ENCODE measurements at regions not wholly inside any gene's neighbourhood (a gene's known extent, or its start where the extent isn't known, plus 50 kb on each side); places are given as distances from the start of the nearest gene placed in this dataset.

DNA sequence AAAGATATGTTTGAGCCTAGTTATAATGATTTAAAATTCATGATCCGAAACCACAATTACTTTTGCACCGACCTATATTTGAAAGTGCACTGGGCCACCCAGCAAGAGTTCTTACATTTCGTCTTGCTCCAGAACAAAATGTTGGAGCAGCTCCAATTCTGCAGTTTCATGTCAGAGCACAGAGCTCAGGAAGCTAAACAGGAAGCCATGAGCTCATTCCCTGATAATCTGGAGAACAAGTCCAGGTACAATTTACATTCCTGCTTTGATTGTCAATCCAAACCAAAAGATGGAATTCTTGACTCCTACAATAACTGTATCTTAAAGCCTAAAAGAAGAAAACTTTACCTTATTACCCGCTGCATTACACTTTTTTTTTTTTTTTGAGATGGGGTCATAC is 131.8 kb downstream of the KCTD12 start:
- no peak overlapping the region for H2AFZ ChIP-seq (ENCODE audit: control insufficient read depth, low read length)
- H3K9me1 ChIP-seq (ENCODE audit: control insufficient read depth, extremely low read depth, insufficient read depth, low read length): no peaks in the 10 kb centered on the region
- no peaks in the 10 kb centered on the region for H4K20me1 ChIP-seq (ENCODE audit: control insufficient read depth, extremely low read depth, insufficient read depth, low read length)
- H3K4me3 ChIP-seq (ENCODE audit: control insufficient read depth in 2 of 3, extremely low read depth in 1 of 3, insufficient read depth in 2 of 3, low read depth in 1 of 3, low read length in 3 of 3): no peak overlapping the region
- no peaks in the 10 kb centered on the region for H3K79me2 ChIP-seq (ENCODE audit: control insufficient read depth, insufficient read depth, low read length)
- dilution Hi-C loops (cut with MboI; ENCODE audit: extremely low pct_ligation_motif_present, low sequenced_read_pairs): no loop called here
- no peaks in the 10 kb centered on the region for H3K27me3 ChIP-seq (ENCODE audit: control insufficient read depth, extremely low read depth, insufficient read depth, low read length)
- H3K9ac ChIP-seq (ENCODE audit: control insufficient read depth, extremely low read depth, insufficient read depth, low read length): no peak overlapping the region
- H3K4me2 ChIP-seq (ENCODE audit: control insufficient read depth, extremely low read depth, insufficient read depth, low read depth, low read length): no peak overlapping the region
- no peak overlapping the region for H3K27ac ChIP-seq (ENCODE audit: control insufficient read depth, insufficient read depth, low read length)
- FAIRE-seq (no peak), DNase-seq (ENCODE audit: low read depth, low spot score) (no peak)
- H3K4me1 ChIP-seq (ENCODE audit: control insufficient read depth, extremely low read depth, insufficient read depth, low read length): peaks cover 3% of the 10 kb centered on the region
- no peaks in the 10 kb centered on the region for H3K36me3 ChIP-seq (ENCODE audit: control insufficient read depth in 2 of 2, extremely low read depth in 1 of 2, insufficient read depth in 2 of 2, low read length in 2 of 2)
- TF ChIP-seq, protein P1, sequence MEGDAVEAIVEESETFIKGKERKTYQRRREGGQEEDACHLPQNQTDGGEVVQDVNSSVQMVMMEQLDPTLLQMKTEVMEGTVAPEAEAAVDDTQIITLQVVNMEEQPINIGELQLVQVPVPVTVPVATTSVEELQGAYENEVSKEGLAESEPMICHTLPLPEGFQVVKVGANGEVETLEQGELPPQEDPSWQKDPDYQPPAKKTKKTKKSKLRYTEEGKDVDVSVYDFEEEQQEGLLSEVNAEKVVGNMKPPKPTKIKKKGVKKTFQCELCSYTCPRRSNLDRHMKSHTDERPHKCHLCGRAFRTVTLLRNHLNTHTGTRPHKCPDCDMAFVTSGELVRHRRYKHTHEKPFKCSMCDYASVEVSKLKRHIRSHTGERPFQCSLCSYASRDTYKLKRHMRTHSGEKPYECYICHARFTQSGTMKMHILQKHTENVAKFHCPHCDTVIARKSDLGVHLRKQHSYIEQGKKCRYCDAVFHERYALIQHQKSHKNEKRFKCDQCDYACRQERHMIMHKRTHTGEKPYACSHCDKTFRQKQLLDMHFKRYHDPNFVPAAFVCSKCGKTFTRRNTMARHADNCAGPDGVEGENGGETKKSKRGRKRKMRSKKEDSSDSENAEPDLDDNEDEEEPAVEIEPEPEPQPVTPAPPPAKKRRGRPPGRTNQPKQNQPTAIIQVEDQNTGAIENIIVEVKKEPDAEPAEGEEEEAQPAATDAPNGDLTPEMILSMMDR (optimal IDR thresholded peaks at IDR 0.05 in 1 of 3, IDR thresholded peaks at IDR 0.05 in 1 of 3, conservative IDR thresholded peaks at IDR 0.05 in 1 of 3; ENCODE audit: extremely low read depth in 1 of 3, insufficient read depth in 2 of 3, low read length in 3 of 3): no peak
- TF ChIP-seq EZH2 (IDR thresholded peaks at IDR 0.05; ENCODE audit: low read length): no peak
- H3K9me3 ChIP-seq (ENCODE audit: control insufficient read depth, low read depth, low read length): no peaks in the 10 kb centered on the region

DNA sequence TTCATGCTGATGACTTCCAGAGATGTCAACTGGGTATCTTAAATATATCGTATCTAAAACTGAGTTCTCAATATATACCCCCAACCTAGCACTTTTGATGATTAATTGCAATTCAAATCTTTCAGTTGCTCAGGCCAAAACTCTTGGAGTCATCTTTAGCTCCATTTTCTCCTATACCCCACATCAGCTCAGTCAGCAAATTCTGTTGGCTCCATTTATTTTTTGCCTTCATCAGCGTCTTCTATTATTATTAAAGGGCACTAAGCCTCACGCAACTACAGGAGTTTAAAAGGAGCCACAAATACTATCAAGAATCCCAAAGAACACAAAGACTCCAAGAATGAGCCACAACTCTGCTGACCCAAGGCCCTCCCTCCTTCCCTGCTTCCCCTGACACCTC is 134.9 kb downstream of the KCTD12 start:
- no peak overlapping the region for H3K4me3 ChIP-seq (ENCODE audit: control insufficient read depth in 2 of 3, extremely low read depth in 1 of 3, insufficient read depth in 2 of 3, low read depth in 1 of 3, low read length in 3 of 3)
- H3K4me2 ChIP-seq (ENCODE audit: control insufficient read depth, extremely low read depth, insufficient read depth, low read depth, low read length): no peak overlapping the region
- no peak for FAIRE-seq
- TF ChIP-seq EZH2 (IDR thresholded peaks at IDR 0.05; ENCODE audit: low read length): no peak
- TF ChIP-seq, protein P1 (optimal IDR thresholded peaks at IDR 0.05 in 1 of 3, IDR thresholded peaks at IDR 0.05 in 1 of 3, conservative IDR thresholded peaks at IDR 0.05 in 1 of 3; ENCODE audit: extremely low read depth in 1 of 3, insufficient read depth in 2 of 3, low read length in 3 of 3): no peak
- DNase-seq (ENCODE audit: low read depth, low spot score): no peak
- no peak overlapping the region for H3K27ac ChIP-seq (ENCODE audit: control insufficient read depth, insufficient read depth, low read length)
- H3K79me2 ChIP-seq (ENCODE audit: control insufficient read depth, insufficient read depth, low read length): no peaks in the 10 kb centered on the region
- H3K4me1 ChIP-seq (ENCODE audit: control insufficient read depth, extremely low read depth, insufficient read depth, low read length): peaks cover 3% of the 10 kb centered on the region
- no peaks in the 10 kb centered on the region for H3K9me3 ChIP-seq (ENCODE audit: control insufficient read depth, low read depth, low read length)
- no peak overlapping the region for H3K9ac ChIP-seq (ENCODE audit: control insufficient read depth, extremely low read depth, insufficient read depth, low read length)
- no peaks in the 10 kb centered on the region for H4K20me1 ChIP-seq (ENCODE audit: control insufficient read depth, extremely low read depth, insufficient read depth, low read length)
- no peaks in the 10 kb centered on the region for H3K36me3 ChIP-seq (ENCODE audit: control insufficient read depth in 2 of 2, extremely low read depth in 1 of 2, insufficient read depth in 2 of 2, low read length in 2 of 2)
- H3K27me3 ChIP-seq (ENCODE audit: control insufficient read depth, extremely low read depth, insufficient read depth, low read length): no peaks in the 10 kb centered on the region
- dilution Hi-C loops (cut with MboI; ENCODE audit: extremely low pct_ligation_motif_present, low sequenced_read_pairs): no loop called here
- no peak overlapping the region for H2AFZ ChIP-seq (ENCODE audit: control insufficient read depth, low read length)
- no peaks in the 10 kb centered on the region for H3K9me1 ChIP-seq (ENCODE audit: control insufficient read depth, extremely low read depth, insufficient read depth, low read length)
